ENCODE measurements at regions not wholly inside any gene's neighbourhood (a gene's known extent, or its start where the extent isn't known, plus 50 kb on each side); places are given as distances from the start of the nearest gene placed in this dataset.

GRCh38 chr7:89401099-89401498 lies 605.6 kb upstream of the TEX47 start:
- Mint-ChIP-seq H3K4me1 (ENCODE audit: low read depth) (no peaks in the 10 kb centered on the region), H3K27me3 (ENCODE audit: low read depth) (no peaks in the 10 kb centered on the region), H3K9me3 (no peaks in the 10 kb centered on the region), H3K27ac (no peak overlapping the region), H3K36me3 (ENCODE audit: low read depth) (no peaks in the 10 kb centered on the region), H3K4me3 (ENCODE audit: low read depth) (no peak overlapping the region)
- intact Hi-C loops (cut with micrococcal nuclease): no loop called here
- no peak for DNase-seq (ENCODE audit: low spot score)

GRCh38 chr7:89401690-89402089 lies 606.2 kb upstream of the TEX47 start:
- Mint-ChIP-seq H3K4me1 (ENCODE audit: low read depth) (no peaks in the 10 kb centered on the region), H3K4me3 (ENCODE audit: low read depth) (no peak overlapping the region), H3K27ac (no peak overlapping the region), H3K36me3 (ENCODE audit: low read depth) (no peaks in the 10 kb centered on the region), H3K9me3 (no peaks in the 10 kb centered on the region), H3K27me3 (ENCODE audit: low read depth) (no peaks in the 10 kb centered on the region)
- DNase-seq (ENCODE audit: low spot score): no peak
- intact Hi-C loops (cut with micrococcal nuclease): no loop called here

GRCh38 chr7:89451911-89452310 lies 656.4 kb upstream of the TEX47 start:
- Mint-ChIP-seq H3K4me1 (ENCODE audit: low read depth) (no peaks in the 10 kb centered on the region), H3K27ac (no peak overlapping the region), H3K27me3 (ENCODE audit: low read depth) (no peaks in the 10 kb centered on the region), H3K4me3 (ENCODE audit: low read depth) (no peak overlapping the region), H3K9me3 (no peaks in the 10 kb centered on the region), H3K36me3 (ENCODE audit: low read depth) (no peaks in the 10 kb centered on the region)
- intact Hi-C loops (cut with micrococcal nuclease): no loop called here
- DNase-seq (ENCODE audit: low spot score): no peak

GRCh38 chr7:89456556-89456955 lies 661.0 kb upstream of the TEX47 start:
- no peaks in the 10 kb centered on the region for H3K36me3 Mint-ChIP-seq (ENCODE audit: low read depth)

GRCh38 chr7:89458114-89458513 lies 662.6 kb upstream of the TEX47 start:
- H3K27me3 Mint-ChIP-seq (ENCODE audit: low read depth): no peaks in the 10 kb centered on the region
- intact Hi-C loops (cut with micrococcal nuclease): no loop called here
- H3K4me3 Mint-ChIP-seq (ENCODE audit: low read depth): no peak overlapping the region
- H3K36me3 Mint-ChIP-seq (ENCODE audit: low read depth): no peaks in the 10 kb centered on the region
- no peak overlapping the region for H3K27ac Mint-ChIP-seq
- DNase-seq (ENCODE audit: low spot score): no peak
- H3K9me3 Mint-ChIP-seq: no peaks in the 10 kb centered on the region
- H3K4me1 Mint-ChIP-seq (ENCODE audit: low read depth): no peaks in the 10 kb centered on the region

More at GRCh38 chr7:89456556-89456955, 661.0 kb upstream of the TEX47 start:
- Mint-ChIP-seq H3K4me1 (ENCODE audit: low read depth) (no peaks in the 10 kb centered on the region), H3K9me3 (no peaks in the 10 kb centered on the region), H3K4me3 (ENCODE audit: low read depth) (no peak overlapping the region), H3K27me3 (ENCODE audit: low read depth) (no peaks in the 10 kb centered on the region), H3K27ac (no peak overlapping the region)
- intact Hi-C loops (cut with micrococcal nuclease): no loop called here
- no peak for DNase-seq (ENCODE audit: low spot score)

GRCh38 chr7:89474456-89474855 lies 678.9 kb upstream of the TEX47 start:
- Mint-ChIP-seq H3K9me3 (no peaks in the 10 kb centered on the region), H3K4me3 (ENCODE audit: low read depth) (no peak overlapping the region), H3K27ac (no peak overlapping the region), H3K36me3 (ENCODE audit: low read depth) (no peaks in the 10 kb centered on the region), H3K27me3 (ENCODE audit: low read depth) (no peaks in the 10 kb centered on the region), H3K4me1 (ENCODE audit: low read depth) (no peaks in the 10 kb centered on the region)
- no peak for DNase-seq (ENCODE audit: low spot score)
- intact Hi-C loops (cut with micrococcal nuclease): no loop called here

- Mint-ChIP-seq H3K36me3 (ENCODE audit: low read depth) (no peaks in the 10 kb centered on the region), H3K27me3 (ENCODE audit: low read depth) (no peaks in the 10 kb centered on the region), H3K9me3 (no peaks in the 10 kb centered on the region), H3K27ac (no peak overlapping the region), H3K4me1 (ENCODE audit: low read depth) (no peaks in the 10 kb centered on the region), H3K4me3 (ENCODE audit: low read depth) (no peak overlapping the region)
- DNase-seq (ENCODE audit: low spot score): no peak
- intact Hi-C loops (cut with micrococcal nuclease): no loop called here
Observed at GRCh38 chr7:89477991-89478390, 676.3 kb upstream of the STEAP1 start.

GRCh38 chr7:89495704-89496103 lies 658.6 kb upstream of the STEAP1 start:
- Mint-ChIP-seq H3K9me3 (no peaks in the 10 kb centered on the region), H3K27me3 (ENCODE audit: low read depth) (no peaks in the 10 kb centered on the region), H3K4me1 (ENCODE audit: low read depth) (no peaks in the 10 kb centered on the region), H3K36me3 (ENCODE audit: low read depth) (no peaks in the 10 kb centered on the region), H3K27ac (no peak overlapping the region), H3K4me3 (ENCODE audit: low read depth) (no peak overlapping the region)
- intact Hi-C loops (cut with micrococcal nuclease): no loop called here
- DNase-seq (ENCODE audit: low spot score): no peak

- Mint-ChIP-seq H3K4me1 (ENCODE audit: low read depth) (no peaks in the 10 kb centered on the region), H3K36me3 (ENCODE audit: low read depth) (no peaks in the 10 kb centered on the region), H3K27ac (no peak overlapping the region), H3K27me3 (ENCODE audit: low read depth) (no peaks in the 10 kb centered on the region), H3K4me3 (ENCODE audit: low read depth) (no peak overlapping the region), H3K9me3 (no peaks in the 10 kb centered on the region)
- no peak for DNase-seq (ENCODE audit: low spot score)
- intact Hi-C loops (cut with micrococcal nuclease): no loop called here
Observed at GRCh38 chr7:89500084-89500483, 654.2 kb upstream of the STEAP1 start.

- no peaks in the 10 kb centered on the region for H3K27me3 Mint-ChIP-seq (ENCODE audit: low read depth)
- no peaks in the 10 kb centered on the region for H3K36me3 Mint-ChIP-seq (ENCODE audit: low read depth)
- no peaks in the 10 kb centered on the region for H3K4me1 Mint-ChIP-seq (ENCODE audit: low read depth)
- no peak overlapping the region for H3K4me3 Mint-ChIP-seq (ENCODE audit: low read depth)
- no peak overlapping the region for H3K27ac Mint-ChIP-seq
- no peaks in the 10 kb centered on the region for H3K9me3 Mint-ChIP-seq
- DNase-seq (ENCODE audit: low spot score): no peak
- intact Hi-C loops (cut with micrococcal nuclease): no loop called here
Observed at GRCh38 chr7:89503281-89503680, 651.0 kb upstream of the STEAP1 start.

GRCh38 chr7:89507034-89507433 lies 647.2 kb upstream of the STEAP1 start:
- Mint-ChIP-seq H3K4me3 (ENCODE audit: low read depth) (no peak overlapping the region), H3K9me3 (no peaks in the 10 kb centered on the region), H3K27ac (no peak overlapping the region), H3K4me1 (ENCODE audit: low read depth) (no peaks in the 10 kb centered on the region), H3K36me3 (ENCODE audit: low read depth) (no peaks in the 10 kb centered on the region), H3K27me3 (ENCODE audit: low read depth) (no peaks in the 10 kb centered on the region)
- no peak for DNase-seq (ENCODE audit: low spot score)
- intact Hi-C loops (cut with micrococcal nuclease): no loop called here

GRCh38 chr7:89511900-89512299 lies 642.4 kb upstream of the STEAP1 start:
- Mint-ChIP-seq H3K4me1 (ENCODE audit: low read depth) (no peaks in the 10 kb centered on the region), H3K27ac (no peak overlapping the region), H3K27me3 (ENCODE audit: low read depth) (no peaks in the 10 kb centered on the region), H3K36me3 (ENCODE audit: low read depth) (no peaks in the 10 kb centered on the region), H3K4me3 (ENCODE audit: low read depth) (no peak overlapping the region), H3K9me3 (no peaks in the 10 kb centered on the region)
- intact Hi-C loops (cut with micrococcal nuclease): no loop called here
- no peak for DNase-seq (ENCODE audit: low spot score)

- Mint-ChIP-seq H3K27me3 (ENCODE audit: low read depth) (no peaks in the 10 kb centered on the region), H3K4me1 (ENCODE audit: low read depth) (no peaks in the 10 kb centered on the region), H3K4me3 (ENCODE audit: low read depth) (no peak overlapping the region), H3K36me3 (ENCODE audit: low read depth) (no peaks in the 10 kb centered on the region), H3K27ac (no peak overlapping the region), H3K9me3 (no peaks in the 10 kb centered on the region)
- no peak for DNase-seq (ENCODE audit: low spot score)
- intact Hi-C loops (cut with micrococcal nuclease): no loop called here
Observed at GRCh38 chr7:89514970-89515369, 639.3 kb upstream of the STEAP1 start.

GRCh38 chr7:89517815-89518214 lies 636.5 kb upstream of the STEAP1 start:
- intact Hi-C loops (cut with micrococcal nuclease): no loop called here
- DNase-seq (ENCODE audit: low spot score): no peak
- no peaks in the 10 kb centered on the region for H3K9me3 Mint-ChIP-seq
- no peak overlapping the region for H3K27ac Mint-ChIP-seq
- no peak overlapping the region for H3K4me3 Mint-ChIP-seq (ENCODE audit: low read depth)
- no peaks in the 10 kb centered on the region for H3K36me3 Mint-ChIP-seq (ENCODE audit: low read depth)
- no peaks in the 10 kb centered on the region for H3K4me1 Mint-ChIP-seq (ENCODE audit: low read depth)
- no peaks in the 10 kb centered on the region for H3K27me3 Mint-ChIP-seq (ENCODE audit: low read depth)

Measured in activated T-helper 2 cell treated with anti-CD3 and anti-CD28 coated beads, Interferon-gamma antibody, Interleukin-2, Interleukin-4, amounts not matched to agents 10 μg/mL and 5 μg/mL and 100 μg/mL, durations not matched to agents 14 hours and 24 hours and 36 hours (primary cell).